ENCODE measurements at regions not wholly inside any gene's neighbourhood (a gene's known extent, or its start where the extent isn't known, plus 50 kb on each side); places are given as distances from the start of the nearest gene placed in this dataset.

DNA sequence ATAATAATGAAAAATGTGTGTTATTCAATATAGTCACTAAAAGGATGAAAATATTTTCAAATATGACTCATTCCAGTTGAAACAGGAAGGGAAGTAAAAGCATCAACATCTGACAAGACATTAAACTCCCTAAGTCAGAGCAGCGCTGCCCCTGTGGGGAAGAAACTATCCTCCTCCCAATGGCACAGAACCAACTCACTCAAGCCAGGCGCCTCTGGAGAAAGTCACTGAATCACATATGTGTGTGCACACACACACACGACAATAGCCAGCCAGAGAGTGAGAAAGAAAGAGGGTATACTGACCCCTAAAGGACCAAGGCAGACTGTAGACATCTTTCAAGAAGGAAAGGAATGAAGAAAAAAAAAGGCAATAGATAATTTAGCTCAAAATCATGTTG is 126.9 kb downstream of the SETD4 start:
- H3K27me3 ChIP-seq (ENCODE audit: control insufficient read depth in 3 of 3, insufficient read depth in 3 of 3, low read length in 2 of 3) = no peaks in the 10 kb centered on the region
- H3K9me3 ChIP-seq (ENCODE audit: control insufficient read depth in 4 of 4, insufficient read depth in 3 of 4, low read length in 3 of 4) = no peaks in the 10 kb centered on the region
- DNase-seq (peak in 2 of 3 donors; percentile 31 to 52), ATAC-seq (ENCODE audit: insufficient read depth, low FRiP score) (peak; percentile 67)
- H3K9ac ChIP-seq (ENCODE audit: insufficient read depth in 1 of 2, low read length in 2 of 2) = no peak overlapping the region
- peak overlapping the region in 1 of 2 donors; percentile 28 for H3K27ac ChIP-seq (ENCODE audit: low read depth in 1 of 2, low read length in 1 of 2)
- TF ChIP-seq, protein P1, sequence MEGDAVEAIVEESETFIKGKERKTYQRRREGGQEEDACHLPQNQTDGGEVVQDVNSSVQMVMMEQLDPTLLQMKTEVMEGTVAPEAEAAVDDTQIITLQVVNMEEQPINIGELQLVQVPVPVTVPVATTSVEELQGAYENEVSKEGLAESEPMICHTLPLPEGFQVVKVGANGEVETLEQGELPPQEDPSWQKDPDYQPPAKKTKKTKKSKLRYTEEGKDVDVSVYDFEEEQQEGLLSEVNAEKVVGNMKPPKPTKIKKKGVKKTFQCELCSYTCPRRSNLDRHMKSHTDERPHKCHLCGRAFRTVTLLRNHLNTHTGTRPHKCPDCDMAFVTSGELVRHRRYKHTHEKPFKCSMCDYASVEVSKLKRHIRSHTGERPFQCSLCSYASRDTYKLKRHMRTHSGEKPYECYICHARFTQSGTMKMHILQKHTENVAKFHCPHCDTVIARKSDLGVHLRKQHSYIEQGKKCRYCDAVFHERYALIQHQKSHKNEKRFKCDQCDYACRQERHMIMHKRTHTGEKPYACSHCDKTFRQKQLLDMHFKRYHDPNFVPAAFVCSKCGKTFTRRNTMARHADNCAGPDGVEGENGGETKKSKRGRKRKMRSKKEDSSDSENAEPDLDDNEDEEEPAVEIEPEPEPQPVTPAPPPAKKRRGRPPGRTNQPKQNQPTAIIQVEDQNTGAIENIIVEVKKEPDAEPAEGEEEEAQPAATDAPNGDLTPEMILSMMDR (IDR thresholded peaks at IDR 0.05; ENCODE audit: control extremely low read depth, extremely low read depth) = no peak
- H3K36me3 ChIP-seq (ENCODE audit: control insufficient read depth in 4 of 4, insufficient read depth in 4 of 4, low read length in 4 of 4) = no peaks in the 10 kb centered on the region
- 20 to 34% methylated on average over 3 of the region's 3 CpGs for WGBS, 2 donors
- H3K4me3 ChIP-seq = no peak overlapping the region
- H3K4me1 ChIP-seq (ENCODE audit: control insufficient read depth in 5 of 5, insufficient read depth in 5 of 5, low read length in 5 of 5) = no peaks in the 10 kb centered on the region

DNA sequence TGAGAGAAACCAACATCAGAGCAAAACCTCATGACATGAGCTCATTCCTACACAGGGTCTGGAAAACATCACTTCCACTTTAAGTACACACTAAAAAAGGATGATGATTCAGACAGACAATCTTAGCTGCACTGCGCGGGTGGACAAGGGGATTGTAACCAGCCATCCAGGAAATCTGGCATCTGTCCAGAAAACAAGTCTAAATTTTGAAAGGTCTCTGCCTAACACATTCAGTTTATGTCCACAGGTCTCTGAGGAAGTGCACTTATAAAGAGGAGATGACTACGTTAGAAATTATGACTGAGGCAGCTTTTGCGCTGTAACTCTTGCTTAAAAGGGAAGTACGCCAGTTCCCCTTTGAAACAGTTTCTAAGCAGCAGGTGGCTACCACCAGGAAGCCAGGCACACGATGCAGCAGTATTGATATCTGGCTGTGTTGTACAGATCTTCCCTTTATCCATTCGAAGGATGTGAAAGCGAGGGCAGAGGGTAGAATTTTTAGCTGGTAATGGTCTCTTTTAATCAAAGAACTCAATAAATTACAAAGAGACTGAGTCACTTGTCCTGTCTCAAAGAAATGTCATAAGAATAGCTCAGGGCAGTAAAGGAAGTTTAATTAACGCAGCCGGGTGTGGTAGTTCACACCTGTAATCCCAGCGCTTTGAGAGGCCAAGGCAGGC is 128.0 kb downstream of the SETD4 start:
- TF ChIP-seq, protein P1 (IDR thresholded peaks at IDR 0.05; ENCODE audit: control extremely low read depth, extremely low read depth) = no peak

DNA sequence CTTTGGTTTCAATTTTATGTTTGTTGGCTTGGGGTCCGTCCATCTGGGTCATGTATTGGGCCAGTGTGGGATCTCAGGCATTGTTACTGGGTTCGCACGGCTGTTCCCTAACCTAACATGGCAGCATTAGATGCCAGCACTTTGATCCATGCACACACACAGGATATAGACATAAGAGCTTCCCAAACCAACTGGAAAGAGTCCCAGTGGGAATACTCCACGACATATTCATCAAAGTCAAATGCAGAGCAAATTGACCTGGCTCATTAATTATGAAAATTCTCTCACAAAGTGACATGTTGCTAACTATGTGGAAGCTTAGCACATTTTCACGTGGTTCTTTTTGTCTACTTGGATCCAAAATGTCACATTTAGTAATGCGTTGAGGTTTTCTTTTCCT is 130.4 kb downstream of the SETD4 start:
- TF ChIP-seq, protein P1 (IDR thresholded peaks at IDR 0.05; ENCODE audit: control extremely low read depth, extremely low read depth) = no peak
- WGBS, 2 donors = 82 to 88% methylated on average over 6 of the region's 6 CpGs
- Histone ChIP-seq H3K4me1 (ENCODE audit: control insufficient read depth in 5 of 5, insufficient read depth in 5 of 5, low read length in 5 of 5) (peaks cover 0 to 2% (median 0%) of the 10 kb centered on the region in 5 donors), H3K4me3 (no peak overlapping the region), H3K9ac (ENCODE audit: insufficient read depth in 1 of 2, low read length in 2 of 2) (no peak overlapping the region), H3K9me3 (ENCODE audit: control insufficient read depth in 4 of 4, insufficient read depth in 3 of 4, low read length in 3 of 4) (peaks cover 0 to 2% (median 0%) of the 10 kb centered on the region in 4 donors), H3K36me3 (ENCODE audit: control insufficient read depth in 4 of 4, insufficient read depth in 4 of 4, low read length in 4 of 4) (no peaks in the 10 kb centered on the region), H3K27me3 (ENCODE audit: control insufficient read depth in 3 of 3, insufficient read depth in 3 of 3, low read length in 2 of 3) (no peaks in the 10 kb centered on the region), H3K27ac (ENCODE audit: low read depth in 1 of 2, low read length in 1 of 2) (no peak overlapping the region)
- no peak for DNase-seq
- no peak for ATAC-seq (ENCODE audit: insufficient read depth, low FRiP score)

More for the DNA sequence above, 128.0 kb downstream of the SETD4 start:
- Histone ChIP-seq H3K27ac (ENCODE audit: low read depth in 1 of 2, low read length in 1 of 2) (peak overlapping the region; percentile 51 to 84), H3K4me1 (ENCODE audit: control insufficient read depth in 5 of 5, insufficient read depth in 5 of 5, low read length in 5 of 5) (no peaks in the 10 kb centered on the region), H3K4me3 (no peak overlapping the region), H3K27me3 (ENCODE audit: control insufficient read depth in 3 of 3, insufficient read depth in 3 of 3, low read length in 2 of 3) (no peaks in the 10 kb centered on the region), H3K36me3 (ENCODE audit: control insufficient read depth in 4 of 4, insufficient read depth in 4 of 4, low read length in 4 of 4) (no peaks in the 10 kb centered on the region), H3K9me3 (ENCODE audit: control insufficient read depth in 4 of 4, insufficient read depth in 3 of 4, low read length in 3 of 4) (peaks cover 0 to under 1% (median 0%) of the 10 kb centered on the region in 4 donors), H3K9ac (ENCODE audit: insufficient read depth in 1 of 2, low read length in 2 of 2) (no peak overlapping the region)
- peak in 2 of 3 donors; percentile 54 to 64 for DNase-seq
- WGBS, 2 donors = 15 to 33% methylated on average over 11 of the region's 11 CpGs
- ATAC-seq (ENCODE audit: insufficient read depth, low FRiP score) = peak; percentile 72
